ENCODE measurements at regions not wholly inside any gene's neighbourhood (a gene's known extent, or its start where the extent isn't known, plus 50 kb on each side); places are given as distances from the start of the nearest gene placed in this dataset.
"Not testable (repeated sequence)": the region's sequence is repeated elsewhere in the genome, so short reads cannot be mapped to it uniquely, and the experiment has no call there.

GRCh38 chr13:90483906-90484305 lies 863.6 kb upstream of the MIR17HG start:
- no peak overlapping the region for H3K27ac Mint-ChIP-seq
- WGBS (ENCODE audit: insufficient coverage) = no CpG with 5 or more reads among the region's 1 CpG
- peaks cover 10 to 17% of the 10 kb centered on the region in 2 donors for H3K9me3 Mint-ChIP-seq

DNA sequence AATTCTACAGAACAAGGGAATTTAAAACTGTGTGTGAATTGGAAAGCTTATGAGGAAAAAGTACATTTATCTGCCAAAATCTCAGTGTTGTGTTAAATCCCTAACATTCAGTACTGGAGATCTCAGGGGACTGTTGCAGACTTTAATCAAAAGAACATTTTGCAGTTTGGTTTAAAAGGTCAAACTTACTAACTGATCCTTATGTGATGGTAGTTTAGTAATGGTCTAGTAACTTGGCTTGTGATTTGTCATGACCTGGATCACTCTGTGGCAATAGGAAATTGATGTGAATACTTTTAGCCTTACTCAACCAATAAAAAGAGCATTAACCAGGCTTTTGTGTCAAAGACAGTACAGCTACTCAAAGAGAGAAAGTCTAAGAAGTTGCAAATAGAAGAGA lies 862.1 kb upstream of the MIR17HG start:
- no peaks in the 10 kb centered on the region for H3K4me1 ChIP-seq (ENCODE audit: control insufficient read depth, insufficient read depth, low read length)
- intact Hi-C loops (cut with micrococcal nuclease) = no loop called here
- Mint-ChIP-seq H3K27me3 (ENCODE audit: low read depth in 2 of 2) (no peaks in the 10 kb centered on the region), H3K9me3 (peaks cover 10 to 11% of the 10 kb centered on the region in 2 donors), H3K27ac (no peak overlapping the region), H3K36me3 (no peaks in the 10 kb centered on the region), H3K4me3 (no peak overlapping the region), H3K4me1 (no peaks in the 10 kb centered on the region)
- TF ChIP-seq, protein P1, sequence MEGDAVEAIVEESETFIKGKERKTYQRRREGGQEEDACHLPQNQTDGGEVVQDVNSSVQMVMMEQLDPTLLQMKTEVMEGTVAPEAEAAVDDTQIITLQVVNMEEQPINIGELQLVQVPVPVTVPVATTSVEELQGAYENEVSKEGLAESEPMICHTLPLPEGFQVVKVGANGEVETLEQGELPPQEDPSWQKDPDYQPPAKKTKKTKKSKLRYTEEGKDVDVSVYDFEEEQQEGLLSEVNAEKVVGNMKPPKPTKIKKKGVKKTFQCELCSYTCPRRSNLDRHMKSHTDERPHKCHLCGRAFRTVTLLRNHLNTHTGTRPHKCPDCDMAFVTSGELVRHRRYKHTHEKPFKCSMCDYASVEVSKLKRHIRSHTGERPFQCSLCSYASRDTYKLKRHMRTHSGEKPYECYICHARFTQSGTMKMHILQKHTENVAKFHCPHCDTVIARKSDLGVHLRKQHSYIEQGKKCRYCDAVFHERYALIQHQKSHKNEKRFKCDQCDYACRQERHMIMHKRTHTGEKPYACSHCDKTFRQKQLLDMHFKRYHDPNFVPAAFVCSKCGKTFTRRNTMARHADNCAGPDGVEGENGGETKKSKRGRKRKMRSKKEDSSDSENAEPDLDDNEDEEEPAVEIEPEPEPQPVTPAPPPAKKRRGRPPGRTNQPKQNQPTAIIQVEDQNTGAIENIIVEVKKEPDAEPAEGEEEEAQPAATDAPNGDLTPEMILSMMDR (IDR thresholded peaks at IDR 0.05) = no peak
- DNase-seq (no peak), ATAC-seq (no peak)
- H3K36me3 ChIP-seq (ENCODE audit: control insufficient read depth, insufficient read depth, low read length) = no peaks in the 10 kb centered on the region
- H3K27me3 ChIP-seq (ENCODE audit: control insufficient read depth, insufficient read depth, low read length) = no peaks in the 10 kb centered on the region
- no peak overlapping the region for H3K4me3 ChIP-seq (ENCODE audit: low read length)
- H3K27ac ChIP-seq (ENCODE audit: low read length) = no peak overlapping the region
- H3K9me3 ChIP-seq (ENCODE audit: control insufficient read depth, insufficient read depth, low read length) = peaks cover 4% of the 10 kb centered on the region

More at GRCh38 chr13:90483906-90484305, 863.6 kb upstream of the MIR17HG start:
- H3K27me3 ChIP-seq (ENCODE audit: control insufficient read depth, insufficient read depth, low read length) = no peaks in the 10 kb centered on the region
- H3K36me3 ChIP-seq (ENCODE audit: control insufficient read depth, insufficient read depth, low read length) = no peaks in the 10 kb centered on the region
- Mint-ChIP-seq H3K4me1 (no peaks in the 10 kb centered on the region), H3K4me3 (no peak overlapping the region), H3K36me3 (no peaks in the 10 kb centered on the region), H3K27me3 (ENCODE audit: low read depth in 2 of 2) (no peaks in the 10 kb centered on the region)
- H3K4me1 ChIP-seq (ENCODE audit: control insufficient read depth, insufficient read depth, low read length) = no peaks in the 10 kb centered on the region
- ATAC-seq (no peak), DNase-seq (no peak)
- intact Hi-C loops (cut with micrococcal nuclease) = no loop called here
- peaks cover 7% of the 10 kb centered on the region for H3K9me3 ChIP-seq (ENCODE audit: control insufficient read depth, insufficient read depth, low read length)
- no peak overlapping the region for H3K27ac ChIP-seq (ENCODE audit: low read length)
- H3K4me3 ChIP-seq (ENCODE audit: low read length) = no peak overlapping the region
- TF ChIP-seq, protein P1 (IDR thresholded peaks at IDR 0.05) = no peak

GRCh38 chr13:90492872-90493271 lies 854.6 kb upstream of the MIR17HG start:
- Mint-ChIP-seq H3K9me3 (peaks cover 5 to 18% of the 10 kb centered on the region in 2 donors), H3K4me1 (no peaks in the 10 kb centered on the region)
- intact Hi-C loops (cut with micrococcal nuclease) = no loop called here

GRCh38 chr13:90493667-90494066 lies 853.8 kb upstream of the MIR17HG start:
- Histone ChIP-seq H3K4me1 (ENCODE audit: control insufficient read depth, insufficient read depth, low read length) (no peaks in the 10 kb centered on the region), H3K27me3 (ENCODE audit: control insufficient read depth, insufficient read depth, low read length) (no peaks in the 10 kb centered on the region), H3K27ac (ENCODE audit: low read length) (no peak overlapping the region), H3K9me3 (ENCODE audit: control insufficient read depth, insufficient read depth, low read length) (no peaks in the 10 kb centered on the region), H3K36me3 (ENCODE audit: control insufficient read depth, insufficient read depth, low read length) (no peaks in the 10 kb centered on the region), H3K4me3 (ENCODE audit: low read length) (no peak overlapping the region)
- Mint-ChIP-seq H3K4me3 (no peak overlapping the region), H3K36me3 (no peaks in the 10 kb centered on the region), H3K4me1 (no peaks in the 10 kb centered on the region), H3K27ac (no peak overlapping the region), H3K9me3 (peaks cover 7 to 21% of the 10 kb centered on the region in 2 donors), H3K27me3 (ENCODE audit: low read depth in 2 of 2) (no peaks in the 10 kb centered on the region)
- intact Hi-C loops (cut with micrococcal nuclease) = no loop called here
- TF ChIP-seq, protein P1 (IDR thresholded peaks at IDR 0.05) = no peak
- ATAC-seq = no peak
- DNase-seq = no peak
- 70% methylated on average over 2 of the region's 2 CpGs for WGBS (ENCODE audit: insufficient coverage)

More at GRCh38 chr13:90492872-90493271, 854.6 kb upstream of the MIR17HG start:
- no peak for DNase-seq
- H3K27ac ChIP-seq (ENCODE audit: low read length) = no peak overlapping the region
- Mint-ChIP-seq H3K27ac (no peak overlapping the region), H3K27me3 (ENCODE audit: low read depth in 2 of 2) (no peaks in the 10 kb centered on the region), H3K4me3 (no peak overlapping the region), H3K36me3 (no peaks in the 10 kb centered on the region)
- ATAC-seq = no peak
- TF ChIP-seq, protein P1 (IDR thresholded peaks at IDR 0.05) = no peak
- no peaks in the 10 kb centered on the region for H3K36me3 ChIP-seq (ENCODE audit: control insufficient read depth, insufficient read depth, low read length)
- H3K4me3 ChIP-seq (ENCODE audit: low read length) = no peak overlapping the region
- no peaks in the 10 kb centered on the region for H3K27me3 ChIP-seq (ENCODE audit: control insufficient read depth, insufficient read depth, low read length)
- H3K4me1 ChIP-seq (ENCODE audit: control insufficient read depth, insufficient read depth, low read length) = no peaks in the 10 kb centered on the region
- no peaks in the 10 kb centered on the region for H3K9me3 ChIP-seq (ENCODE audit: control insufficient read depth, insufficient read depth, low read length)
- 93% methylated on average over 2 of the region's 2 CpGs for WGBS (ENCODE audit: insufficient coverage)

GRCh38 chr13:90494849-90495248 lies 852.6 kb upstream of the MIR17HG start:
- ATAC-seq; H3K36me3 ChIP-seq (ENCODE audit: control insufficient read depth, insufficient read depth, low read length); H3K4me3 ChIP-seq (ENCODE audit: low read length); H3K27ac Mint-ChIP-seq; H3K27ac ChIP-seq (ENCODE audit: low read length); H3K27me3 Mint-ChIP-seq (ENCODE audit: low read depth in 2 of 2); H3K4me1 Mint-ChIP-seq; intact Hi-C loops (cut with micrococcal nuclease); H3K4me3 Mint-ChIP-seq; H3K36me3 Mint-ChIP-seq; H3K27me3 ChIP-seq (ENCODE audit: control insufficient read depth, insufficient read depth, low read length); DNase-seq; H3K9me3 ChIP-seq (ENCODE audit: control insufficient read depth, insufficient read depth, low read length); H3K4me1 ChIP-seq (ENCODE audit: control insufficient read depth, insufficient read depth, low read length): not testable (repeated sequence)
- peaks cover 7 to 21% of the 10 kb centered on the region in 2 donors for H3K9me3 Mint-ChIP-seq
- 96% methylated on average over 27 of the region's 27 CpGs for WGBS (ENCODE audit: insufficient coverage)
